ENCODE measurements at regions not wholly inside any gene's neighbourhood (a gene's known extent, or its start where the extent isn't known, plus 50 kb on each side); places are given as distances from the start of the nearest gene placed in this dataset.

DNA sequence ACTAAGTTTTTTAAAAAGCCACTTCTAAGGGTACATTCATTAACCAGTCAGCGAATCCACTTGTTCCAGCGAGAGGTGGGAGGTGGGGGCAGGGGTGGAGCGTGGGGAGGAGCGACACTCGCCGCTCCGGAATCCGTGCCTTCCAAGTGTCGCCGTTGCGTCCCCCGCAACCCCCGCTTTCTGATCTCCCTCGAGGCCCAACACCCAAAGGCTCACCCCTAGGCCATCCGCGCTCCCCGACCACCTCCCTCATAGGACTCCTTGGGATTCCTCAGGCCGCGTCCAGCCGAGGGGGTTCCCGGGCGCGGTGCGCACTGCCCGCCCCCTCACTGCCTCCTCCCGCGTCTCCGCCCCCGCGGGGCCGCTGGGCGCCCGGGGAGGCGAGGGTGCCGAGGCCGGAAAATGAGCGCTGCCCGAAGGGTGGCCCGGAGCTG is 108.1 kb upstream of the STOX2 start:
- intact Hi-C loops (cut with micrococcal nuclease) = no loop called here
- Mint-ChIP-seq H3K36me3 (no peaks in the 10 kb centered on the region), H3K9me3 (peaks cover 0 to 2% of the 10 kb centered on the region in 2 donors), H3K4me3 (peak overlapping the region; percentile 67), H3K27me3 (ENCODE audit: low read depth in 2 of 2) (peaks cover 37 to 63% of the 10 kb centered on the region in 2 donors), H3K27ac (no peak overlapping the region), H3K4me1 (no peaks in the 10 kb centered on the region)
- H3K36me3 ChIP-seq (ENCODE audit: control insufficient read depth, insufficient read depth, low read length) = no peaks in the 10 kb centered on the region
- TF ChIP-seq CTCF (IDR thresholded peaks at IDR 0.05) = no peak
- no peak for DNase-seq
- no peaks in the 10 kb centered on the region for H3K4me1 ChIP-seq (ENCODE audit: control insufficient read depth, insufficient read depth, low read length)
- H3K4me3 ChIP-seq (ENCODE audit: low read length) = no peak overlapping the region
- no peak overlapping the region for H3K27ac ChIP-seq (ENCODE audit: low read length)
- H3K9me3 ChIP-seq (ENCODE audit: control insufficient read depth, insufficient read depth, low read length) = no peaks in the 10 kb centered on the region
- ATAC-seq = no peak
- H3K27me3 ChIP-seq (ENCODE audit: control insufficient read depth, insufficient read depth, low read length) = peaks cover 14% of the 10 kb centered on the region
- WGBS (ENCODE audit: insufficient coverage) = 4% methylated on average over 31 of the region's 39 CpGs

DNA sequence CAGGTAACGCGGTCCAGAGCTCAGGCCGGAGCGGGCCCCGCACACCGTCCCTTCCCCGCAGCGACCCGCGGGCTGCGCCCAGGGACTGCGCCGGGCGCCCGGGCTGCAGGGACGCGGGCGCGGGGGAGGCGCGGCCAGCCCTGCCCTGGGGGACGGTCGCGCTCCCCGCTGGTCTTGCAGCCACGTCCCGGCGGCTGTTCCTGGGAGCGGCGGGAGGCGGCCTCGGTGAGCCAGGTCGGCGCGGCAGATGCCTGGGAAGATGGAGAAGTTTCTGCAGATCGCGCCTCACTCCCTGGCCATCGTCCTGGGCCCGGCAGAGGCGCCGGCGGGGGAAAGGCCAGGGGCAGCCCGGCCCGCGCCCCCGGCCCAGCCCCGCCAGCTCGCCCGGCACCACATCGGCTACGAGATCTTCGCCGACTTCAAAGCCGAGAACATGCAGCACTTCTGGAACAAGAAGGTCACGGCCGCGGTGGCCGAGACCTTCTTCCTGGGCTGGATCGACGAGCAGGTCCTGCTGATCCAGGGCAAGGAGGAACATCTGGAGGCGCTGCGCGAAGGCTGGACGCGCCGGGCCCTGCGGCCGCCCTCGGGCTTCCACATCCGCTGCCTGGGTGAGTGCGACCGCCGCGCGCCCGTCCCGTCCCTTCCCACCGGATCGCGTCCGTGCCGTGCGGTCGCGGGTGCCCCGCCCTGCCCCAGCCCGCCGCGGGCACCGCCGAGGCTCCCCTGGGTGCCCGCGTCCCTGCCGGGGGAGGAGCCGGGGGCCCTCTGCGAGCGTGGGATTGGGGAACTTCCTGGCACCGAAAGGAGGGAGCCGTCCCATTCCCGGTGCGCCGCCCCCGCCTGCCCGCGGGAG is 107.4 kb upstream of the STOX2 start:
- H3K36me3 ChIP-seq (ENCODE audit: control insufficient read depth, insufficient read depth, low read length) = no peaks in the 10 kb centered on the region
- H3K4me1 ChIP-seq (ENCODE audit: control insufficient read depth, insufficient read depth, low read length) = no peaks in the 10 kb centered on the region
- Mint-ChIP-seq H3K4me3 (no peak overlapping the region), H3K36me3 (no peaks in the 10 kb centered on the region), H3K27ac (no peak overlapping the region), H3K4me1 (no peaks in the 10 kb centered on the region), H3K9me3 (peaks cover 0 to 2% of the 10 kb centered on the region in 2 donors), H3K27me3 (ENCODE audit: low read depth in 2 of 2) (peaks cover 37 to 63% of the 10 kb centered on the region in 2 donors)
- H3K27me3 ChIP-seq (ENCODE audit: control insufficient read depth, insufficient read depth, low read length) = peaks cover 14% of the 10 kb centered on the region
- ATAC-seq (peak in 1 of 3 donors; percentile 36), DNase-seq (no peak)
- intact Hi-C loops (cut with micrococcal nuclease) = no loop called here
- TF ChIP-seq CTCF (IDR thresholded peaks at IDR 0.05) = no peak
- H3K9me3 ChIP-seq (ENCODE audit: control insufficient read depth, insufficient read depth, low read length) = no peaks in the 10 kb centered on the region
- no peak overlapping the region for H3K27ac ChIP-seq (ENCODE audit: low read length)
- WGBS (ENCODE audit: insufficient coverage) = 1% methylated on average over 105 of the region's 105 CpGs
- no peak overlapping the region for H3K4me3 ChIP-seq (ENCODE audit: low read length)

DNA sequence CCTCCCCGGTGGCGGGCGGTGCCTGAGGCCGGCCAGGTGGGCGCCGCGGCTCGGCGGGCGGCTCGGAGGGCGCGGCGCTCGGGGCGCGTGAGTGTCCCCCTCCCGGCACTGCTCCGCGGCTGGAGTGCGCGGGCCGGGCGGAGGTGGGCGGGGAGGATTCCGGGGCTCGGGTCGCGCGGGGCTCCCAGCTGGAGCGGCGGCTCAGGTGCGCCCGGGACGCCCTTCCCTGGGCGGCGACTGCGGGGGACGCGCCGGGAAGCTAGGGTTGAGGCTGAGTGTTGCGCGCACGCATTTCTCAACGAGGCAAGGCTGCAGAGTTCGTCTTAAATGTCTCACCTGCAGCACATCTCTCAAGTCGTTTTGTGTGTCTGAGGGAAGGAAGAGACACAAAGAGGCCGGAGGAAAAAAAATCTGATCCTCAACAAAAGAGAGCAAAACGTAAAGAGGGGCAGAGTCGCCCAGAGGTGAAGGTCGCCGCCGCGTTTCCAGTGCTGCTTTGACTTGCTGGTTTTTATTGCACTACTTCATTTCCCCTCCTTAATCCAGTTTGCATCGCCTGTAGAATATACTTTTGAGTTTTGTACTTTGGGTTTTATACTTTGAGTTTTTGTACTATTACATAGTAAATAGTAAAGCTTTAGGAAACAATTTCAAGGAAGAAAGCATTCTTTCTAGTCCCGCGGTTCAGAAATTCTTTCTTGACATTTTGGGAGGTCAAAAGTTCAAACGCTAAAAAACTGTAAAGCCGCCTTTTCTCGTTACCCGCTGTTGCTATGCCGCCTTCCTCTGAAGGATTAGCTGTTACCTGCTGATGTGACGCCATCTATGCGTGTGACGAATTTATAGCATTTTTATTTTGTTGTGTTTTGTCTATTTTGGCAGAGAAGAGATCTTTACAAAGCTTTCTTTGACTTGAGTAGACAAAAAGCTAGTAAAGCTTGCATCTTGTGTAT is 106.5 kb upstream of the STOX2 start:
- H3K4me1 Mint-ChIP-seq = no peaks in the 10 kb centered on the region
- DNase-seq = peak in 1 of 2 donors; percentile 22
- no peak overlapping the region for H3K27ac Mint-ChIP-seq
- Histone ChIP-seq H3K4me3 (ENCODE audit: low read length) (no peak overlapping the region), H3K36me3 (ENCODE audit: control insufficient read depth, insufficient read depth, low read length) (no peaks in the 10 kb centered on the region), H3K9me3 (ENCODE audit: control insufficient read depth, insufficient read depth, low read length) (no peaks in the 10 kb centered on the region), H3K4me1 (ENCODE audit: control insufficient read depth, insufficient read depth, low read length) (no peaks in the 10 kb centered on the region), H3K27ac (ENCODE audit: low read length) (no peak overlapping the region), H3K27me3 (ENCODE audit: control insufficient read depth, insufficient read depth, low read length) (peaks cover 14% of the 10 kb centered on the region)
- peaks cover 34 to 61% of the 10 kb centered on the region in 2 donors for H3K27me3 Mint-ChIP-seq (ENCODE audit: low read depth in 2 of 2)
- WGBS (ENCODE audit: insufficient coverage) = 2% methylated on average over 64 of the region's 65 CpGs
- ATAC-seq = no peak
- H3K9me3 Mint-ChIP-seq = no peaks in the 10 kb centered on the region
- TF ChIP-seq CTCF (IDR thresholded peaks at IDR 0.05) = no peak
- H3K36me3 Mint-ChIP-seq = no peaks in the 10 kb centered on the region
- H3K4me3 Mint-ChIP-seq = peak overlapping the region; percentile 60
- intact Hi-C loops (cut with micrococcal nuclease) = no loop called here

Measured in natural killer cell (primary cell).